NCI-H226 (cell line): ENCODE measurements at regions not wholly inside any gene's neighbourhood (a gene's known extent, or its start where the extent isn't known, plus 50 kb on each side); places are given as distances from the start of the nearest gene placed in this dataset.
A peak's percentile ranks its signal among the peaks of the same experiment; 100 is the strongest.

Source experiments
- DNase-seq: peaks from one replicate; pipeline ENCODE4 v3.0.0-alpha.2; 2015

DNA sequence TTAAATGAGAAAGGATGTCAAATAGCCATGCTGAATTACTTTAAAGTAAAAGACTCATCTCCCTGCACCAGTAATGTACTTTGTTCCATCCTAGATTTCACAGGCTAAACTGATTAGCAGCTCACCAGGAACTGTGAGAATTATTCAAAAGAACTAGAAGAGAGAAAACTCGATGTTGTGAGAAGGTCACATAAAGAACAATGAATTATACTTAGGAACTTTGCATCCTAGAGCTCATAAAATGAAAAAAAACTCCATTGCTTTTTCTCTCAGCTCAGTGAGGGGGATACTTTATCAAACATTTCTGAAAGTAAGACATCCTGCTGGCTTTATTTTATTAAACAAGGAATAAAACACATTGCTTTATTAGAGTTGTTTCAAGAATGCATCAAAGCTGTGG lies 278.5 kb downstream of the MRPL39 start:
- no peak for DNase-seq

DNA sequence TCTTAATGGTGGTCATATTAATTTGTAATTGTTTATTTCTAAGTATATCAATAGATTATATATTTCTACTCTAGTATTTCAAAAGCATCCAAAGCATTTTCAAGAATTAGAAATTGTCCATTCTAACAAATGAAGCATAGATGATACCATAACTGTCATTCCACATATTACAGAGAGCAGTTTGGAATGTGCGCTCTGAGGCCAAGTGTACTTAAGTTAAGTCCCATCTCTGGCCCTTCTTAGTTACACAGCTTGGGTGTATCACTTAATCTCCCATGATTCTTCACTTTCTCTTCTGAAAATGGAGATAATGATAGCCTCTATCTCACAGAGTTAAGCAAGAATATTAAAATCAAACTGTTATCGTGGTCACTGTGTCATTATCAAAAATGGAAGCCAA lies 281.1 kb downstream of the MRPL39 start:
- no peak for DNase-seq

DNA sequence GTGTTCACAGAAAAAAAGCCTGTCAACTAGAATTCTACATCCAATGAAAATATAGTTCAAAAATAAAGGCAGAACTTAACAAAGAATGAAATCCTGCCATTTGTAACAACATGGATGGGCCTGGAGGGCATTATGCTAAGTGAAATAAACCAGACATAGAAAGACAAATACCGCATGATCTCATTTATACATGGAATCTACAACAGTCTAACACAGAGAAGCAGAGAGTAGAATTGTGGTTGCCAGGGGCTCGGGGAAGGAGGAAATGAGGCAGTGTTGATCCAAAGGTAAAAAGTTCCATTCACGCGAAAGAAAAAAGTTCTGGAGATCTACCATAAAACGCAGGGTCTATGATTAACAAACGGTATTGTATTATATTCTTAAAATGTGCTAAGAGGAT lies 282.6 kb downstream of the MRPL39 start:
- no peak for DNase-seq

DNA sequence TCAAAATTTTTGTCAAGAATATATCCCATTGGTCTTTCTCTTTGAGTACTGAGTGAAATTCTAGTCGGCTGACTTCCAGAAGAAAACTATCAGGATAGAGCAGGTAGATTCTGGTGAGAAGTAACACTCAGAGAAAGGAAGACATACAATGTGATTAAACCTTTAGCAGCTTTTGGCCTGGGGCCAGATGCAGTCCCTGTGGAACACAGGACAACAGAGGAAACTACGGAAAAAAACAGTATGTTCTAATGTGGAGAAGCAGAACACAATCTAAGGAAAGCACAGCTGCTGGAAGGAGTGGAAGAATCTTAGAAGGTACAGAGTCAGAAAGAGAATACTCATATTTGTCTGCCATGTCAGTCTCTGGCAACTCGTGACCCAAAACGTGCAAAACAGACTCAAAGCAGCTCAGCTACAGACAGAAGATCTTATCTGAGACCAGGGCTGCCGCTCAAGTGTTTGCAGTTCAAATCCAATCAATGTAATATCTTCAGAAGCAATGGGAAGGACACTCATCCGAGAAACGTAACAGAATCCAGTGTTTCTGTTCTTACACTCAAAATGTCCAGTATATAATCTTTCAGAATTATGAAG lies 283.8 kb downstream of the MRPL39 start:
- no peak for DNase-seq

DNA sequence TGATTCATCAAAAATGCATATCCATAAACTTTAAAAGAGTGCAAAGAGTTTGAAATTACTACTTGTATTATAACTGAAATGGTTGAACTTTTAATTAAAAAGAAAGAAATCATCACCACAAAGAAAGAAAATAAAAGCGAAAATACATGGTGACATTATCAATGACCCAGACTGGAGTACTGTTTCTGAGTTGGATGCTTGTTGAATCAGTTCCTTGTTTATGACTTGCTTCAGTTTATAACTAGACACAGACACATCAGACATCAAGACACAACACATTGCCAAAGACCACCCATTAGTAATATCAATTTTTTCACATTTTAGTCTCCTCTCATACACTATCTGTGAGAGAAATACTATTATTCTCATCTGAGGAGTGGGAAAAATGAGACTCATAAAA lies 293.0 kb downstream of the MRPL39 start:
- no peak for DNase-seq

DNA sequence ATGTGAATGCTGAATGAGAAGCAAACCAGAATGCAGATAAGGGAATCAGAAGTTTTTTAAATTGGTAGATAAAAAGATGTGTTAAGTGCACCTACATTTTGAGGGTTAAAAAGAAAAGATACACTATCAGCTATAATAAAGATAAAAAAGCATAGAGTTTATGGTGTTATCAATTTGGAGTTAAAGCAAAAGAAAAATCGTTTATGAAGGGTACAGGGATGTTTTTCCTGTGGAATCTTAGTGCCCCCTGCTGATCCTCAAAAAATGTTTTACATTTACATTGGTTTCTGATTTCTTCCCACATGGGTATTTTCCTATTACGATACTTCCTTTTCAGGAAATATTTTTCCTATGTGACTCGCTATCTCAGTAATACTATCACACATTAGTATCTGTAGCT lies 293.5 kb downstream of the MRPL39 start:
- DNase-seq = peak; percentile 26

DNA sequence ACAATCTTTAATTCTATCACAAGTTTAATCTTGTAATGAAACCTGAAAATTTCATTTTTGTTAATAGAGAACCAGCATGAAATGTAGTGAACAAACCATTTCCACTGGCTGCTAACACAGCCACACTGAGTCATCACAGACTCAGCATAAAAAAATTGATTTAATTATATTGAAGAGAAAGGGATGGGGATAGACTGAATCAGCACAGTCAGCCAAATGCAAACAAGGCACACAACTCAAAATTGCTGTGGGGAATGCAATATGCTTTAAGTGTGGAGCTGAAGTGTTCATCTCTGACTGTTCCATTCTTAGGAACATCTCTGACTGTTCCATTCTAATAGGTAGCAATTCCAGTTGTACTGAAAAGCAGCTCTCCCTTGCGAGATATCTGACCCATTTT lies 299.8 kb downstream of the MRPL39 start:
- peak; percentile 12 for DNase-seq

DNA sequence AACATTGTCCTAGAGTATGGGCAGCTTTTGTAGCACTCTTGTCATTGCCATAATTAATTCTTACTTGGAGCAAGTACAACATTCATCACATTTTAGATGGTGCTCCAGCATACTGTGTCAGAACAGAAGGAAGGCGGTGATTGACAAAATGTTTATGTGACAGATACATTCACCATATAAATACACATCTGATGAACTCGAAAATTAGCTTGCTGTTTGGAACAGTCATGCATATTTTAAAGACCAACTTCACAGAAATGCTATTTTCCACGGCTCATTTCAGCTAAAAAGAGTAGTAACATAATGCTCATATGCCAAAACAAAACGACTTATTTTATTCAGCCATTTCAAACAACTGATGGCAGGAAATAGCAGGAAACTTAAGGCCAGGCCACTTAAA lies 302.7 kb downstream of the MRPL39 start:
- no peak for DNase-seq

DNA sequence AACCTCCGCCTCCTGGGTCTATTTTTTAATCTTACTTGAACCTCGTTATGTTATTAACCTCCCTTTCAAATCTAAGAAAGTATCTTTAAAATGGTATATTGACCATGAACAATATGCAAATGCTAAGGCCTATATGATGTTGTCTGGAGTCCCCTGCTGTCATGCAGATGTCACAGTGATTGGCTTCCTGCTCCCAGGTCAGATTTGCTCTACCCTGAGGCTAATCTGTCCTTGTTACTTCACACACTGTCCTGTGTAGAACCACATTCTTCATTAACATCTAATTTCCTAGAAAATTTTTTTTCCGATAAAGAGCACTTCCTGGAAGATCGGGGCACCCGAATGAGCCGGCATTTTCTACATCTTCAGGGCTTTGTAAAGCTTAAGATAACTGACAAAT lies 306.6 kb downstream of the MRPL39 start:
- DNase-seq = no peak

DNA sequence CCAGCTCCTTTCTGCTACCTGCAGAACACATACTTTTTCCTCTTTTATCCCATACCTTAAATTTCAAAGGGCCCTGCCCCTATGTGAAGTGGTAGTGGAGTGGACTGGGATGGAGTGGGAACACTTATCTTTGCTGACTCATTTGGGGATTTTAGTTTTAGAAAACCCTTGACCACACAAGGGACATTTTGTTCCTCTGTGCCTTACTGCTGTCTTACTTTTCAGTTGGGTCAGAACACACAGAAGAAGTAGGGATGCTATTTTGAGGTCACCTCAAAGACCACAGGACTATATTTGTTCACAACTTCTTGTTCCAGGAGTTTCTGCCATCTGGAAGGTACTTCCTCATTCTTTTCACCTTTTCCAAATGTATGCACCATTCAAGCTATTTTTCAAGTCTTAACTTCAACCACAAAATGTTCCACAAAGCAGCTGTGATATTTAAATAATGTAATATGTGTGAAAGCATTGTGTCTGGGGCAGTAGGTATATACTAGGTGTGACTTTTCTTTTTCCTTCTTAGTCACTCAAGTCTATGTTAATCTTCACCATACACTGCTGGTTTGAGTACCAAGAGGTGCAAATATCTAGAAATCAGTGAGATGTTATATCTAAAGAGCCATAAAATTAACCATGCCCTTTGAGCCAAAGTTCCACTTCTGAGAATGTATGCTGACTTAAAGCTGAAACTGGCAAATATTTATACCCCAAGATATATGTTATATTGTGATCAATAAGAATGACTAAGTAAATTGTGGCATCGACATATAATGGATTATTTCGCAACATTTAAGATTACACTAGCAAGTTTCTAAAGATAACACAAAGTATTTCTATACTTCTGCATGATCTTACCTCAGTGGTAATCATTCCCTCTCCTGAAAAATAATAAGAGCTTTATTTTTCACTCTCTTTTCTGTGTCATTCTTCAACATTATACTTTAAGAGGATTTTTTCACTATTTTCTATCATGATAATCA lies 308.5 kb downstream of the MRPL39 start:
- no peak for DNase-seq

DNA sequence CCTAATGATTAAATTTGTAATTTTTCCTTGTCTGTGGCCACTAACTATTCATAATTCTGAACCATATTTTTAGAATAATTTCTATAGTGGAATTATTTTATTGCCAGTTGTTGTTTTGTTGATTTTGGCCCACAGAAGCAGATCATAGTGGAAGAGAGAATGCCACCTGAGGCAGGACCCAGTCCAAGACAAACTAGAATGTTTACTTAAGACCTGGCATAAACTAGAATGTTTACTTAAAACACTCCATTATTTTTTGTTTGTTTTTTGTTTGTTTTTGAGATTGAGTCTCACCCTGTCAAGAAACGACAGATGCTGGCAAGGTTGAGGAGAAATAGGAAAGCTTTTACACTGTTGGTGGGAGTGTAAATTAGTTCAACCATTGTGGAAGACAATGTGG lies 310.2 kb downstream of the MRPL39 start:
- DNase-seq = no peak

DNA sequence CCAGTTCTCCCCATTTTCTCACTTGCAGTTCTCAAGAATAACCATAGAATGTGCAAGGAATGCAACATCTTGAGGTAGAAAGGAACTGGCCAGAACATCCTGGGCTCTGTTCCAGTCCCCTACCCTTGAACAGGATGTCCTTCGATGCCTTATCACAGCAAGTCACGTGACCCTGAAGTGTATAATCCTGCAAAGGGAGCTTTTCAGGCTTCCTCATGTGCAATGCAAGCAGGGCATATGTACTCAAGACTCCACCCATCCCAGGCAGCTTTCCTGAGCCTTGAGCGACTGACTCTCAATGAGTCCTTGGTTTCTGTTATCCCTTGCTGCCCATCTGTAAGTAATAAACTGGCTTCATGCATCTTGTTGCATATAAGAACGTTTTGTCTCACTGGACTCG lies 311.0 kb downstream of the MRPL39 start:
- DNase-seq = no peak

DNA sequence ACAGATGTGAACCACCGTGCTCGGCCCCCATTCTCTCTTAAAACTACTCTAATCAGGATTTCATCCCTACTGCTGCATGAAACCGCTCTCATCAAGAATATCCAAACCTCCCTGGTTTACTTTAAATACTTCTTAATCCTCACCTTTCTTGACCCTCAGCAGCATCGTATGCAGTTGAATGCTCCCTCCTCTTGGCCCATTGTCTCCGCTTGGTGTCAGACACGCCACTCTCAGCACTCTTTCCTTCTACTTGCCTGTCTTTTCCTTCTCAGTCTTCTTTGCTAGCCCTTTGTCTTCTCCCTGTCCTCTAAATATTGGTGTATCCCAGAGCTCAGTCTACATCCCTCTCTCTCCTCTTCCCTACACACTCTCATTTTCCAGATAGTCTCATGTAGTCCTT lies 314.9 kb downstream of the MRPL39 start:
- no peak for DNase-seq

DNA sequence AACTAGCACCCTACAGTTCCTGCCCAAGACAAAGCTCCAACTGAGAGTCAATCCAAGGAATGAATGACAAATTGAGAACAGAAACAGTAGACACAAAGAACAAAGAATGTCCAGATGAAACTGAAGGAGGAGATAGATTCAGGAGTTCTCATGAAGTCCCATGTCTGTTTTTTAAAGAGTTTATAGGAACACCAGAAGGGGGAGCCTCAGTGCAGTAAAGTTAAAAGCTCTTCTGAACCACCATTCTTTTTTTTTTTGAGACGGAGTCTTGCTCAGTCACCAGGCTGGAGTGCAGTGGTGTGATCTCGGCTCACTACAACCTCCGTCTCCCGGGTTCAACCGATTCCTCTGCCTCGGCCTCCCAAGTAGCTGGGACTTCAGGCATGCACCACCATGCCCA lies 323.6 kb downstream of the MRPL39 start:
- DNase-seq = no peak

DNA sequence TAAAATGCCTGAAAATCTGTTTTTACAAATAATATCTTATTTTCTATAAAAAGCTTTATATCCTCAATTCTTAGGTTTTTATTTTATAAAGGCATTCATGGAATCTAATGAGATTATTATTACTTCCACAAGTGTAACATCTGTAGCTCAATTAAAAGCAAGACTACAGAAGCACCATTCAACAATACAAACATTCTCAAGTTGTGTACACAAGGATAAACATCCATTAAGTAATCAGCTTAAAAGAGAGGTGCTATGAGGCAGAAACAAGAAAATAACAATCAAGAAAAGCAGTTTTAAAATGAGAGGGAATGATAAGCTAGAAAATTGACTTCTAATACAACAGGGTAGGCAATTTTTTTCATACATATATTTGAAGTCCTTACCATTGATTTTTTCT lies 326.1 kb downstream of the MRPL39 start:
- DNase-seq = no peak

DNA sequence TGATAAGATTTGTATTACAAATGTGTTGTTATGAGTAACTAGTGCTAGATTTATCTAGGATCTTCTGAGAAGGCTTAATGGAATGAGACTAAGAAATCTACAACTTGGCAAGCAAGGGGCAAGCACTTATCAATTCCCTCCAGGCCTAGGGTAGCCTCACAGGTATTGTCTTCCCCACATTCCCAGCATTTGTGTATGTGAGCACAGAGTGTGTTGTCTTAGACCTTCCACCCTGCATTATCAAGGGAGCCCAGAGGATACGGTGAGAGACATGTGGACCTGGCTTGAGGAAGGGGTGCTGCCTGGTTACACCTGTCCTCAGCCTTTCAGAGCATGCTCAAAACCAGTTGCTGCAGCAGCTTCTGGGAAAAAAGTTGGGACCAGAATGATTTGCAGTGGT lies 327.2 kb downstream of the MRPL39 start:
- DNase-seq = peak; percentile 65

DNA sequence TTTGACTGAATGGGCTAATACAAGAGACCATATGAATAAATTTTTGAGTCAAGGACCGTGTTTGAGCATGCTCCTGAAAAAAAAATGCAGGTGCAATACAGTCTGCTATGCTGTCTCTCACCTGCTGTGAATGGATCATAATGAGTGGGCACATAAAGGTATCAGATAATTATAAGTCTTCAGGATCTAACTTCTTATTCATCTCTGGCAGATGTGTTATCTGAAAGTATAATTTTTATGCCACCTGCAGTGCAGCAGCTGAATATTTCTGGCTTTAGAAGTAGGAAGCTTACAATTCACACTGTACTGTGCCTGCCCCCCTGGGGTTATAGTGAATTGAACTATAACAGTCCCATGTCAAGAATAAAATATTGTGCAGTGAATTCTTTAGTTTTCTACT lies 333.3 kb downstream of the MRPL39 start:
- no peak for DNase-seq

DNA sequence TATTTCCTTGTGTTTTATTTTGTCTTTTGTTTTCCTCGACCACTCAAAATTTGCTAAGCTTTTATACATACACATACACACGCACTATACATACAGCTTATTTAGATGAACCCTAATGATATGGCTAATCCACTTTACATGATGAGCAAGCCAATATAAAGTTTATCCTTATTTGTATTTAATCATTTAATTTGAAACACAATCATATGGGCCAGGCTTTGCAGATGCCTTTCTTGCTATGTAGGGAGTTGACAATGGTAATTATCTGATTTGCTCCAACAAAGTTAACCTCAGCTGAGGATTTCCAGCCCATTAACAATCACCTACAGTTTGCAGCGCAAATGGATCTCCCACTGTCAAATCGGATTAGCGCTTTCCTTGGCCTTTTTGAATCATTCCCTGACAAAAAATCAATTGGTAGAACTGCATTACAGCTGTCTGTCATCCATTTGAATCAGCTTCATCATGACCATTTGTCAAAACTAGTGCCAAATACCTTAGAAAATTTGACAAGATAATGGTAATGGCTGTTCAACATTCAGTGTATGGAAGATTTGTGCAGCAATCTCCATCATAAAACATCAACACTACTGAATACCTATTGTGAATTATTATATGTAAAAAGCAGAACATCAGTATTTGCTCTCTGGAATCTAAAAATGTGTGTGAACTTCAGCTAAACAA lies 352.6 kb downstream of the MRPL39 start:
- DNase-seq = no peak

DNA sequence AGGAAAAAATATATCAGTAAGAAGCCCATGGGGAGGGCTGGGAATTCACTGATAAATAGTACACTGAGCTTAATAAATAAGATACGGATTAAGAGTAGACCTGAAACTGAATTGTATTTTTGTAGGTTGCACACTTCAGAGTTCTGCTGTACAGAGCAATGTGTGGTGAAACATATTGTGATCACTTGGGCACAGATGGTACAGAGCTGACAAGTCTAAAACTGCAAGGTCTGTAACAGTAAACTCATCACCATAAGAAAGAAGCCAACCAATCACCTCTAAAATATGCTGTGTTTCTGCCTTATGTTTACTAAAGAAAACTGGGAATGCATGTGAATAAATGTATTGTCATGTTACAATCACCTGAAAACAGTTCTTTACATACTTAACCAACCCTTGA lies 360.7 kb downstream of the MRPL39 start:
- no peak for DNase-seq

DNA sequence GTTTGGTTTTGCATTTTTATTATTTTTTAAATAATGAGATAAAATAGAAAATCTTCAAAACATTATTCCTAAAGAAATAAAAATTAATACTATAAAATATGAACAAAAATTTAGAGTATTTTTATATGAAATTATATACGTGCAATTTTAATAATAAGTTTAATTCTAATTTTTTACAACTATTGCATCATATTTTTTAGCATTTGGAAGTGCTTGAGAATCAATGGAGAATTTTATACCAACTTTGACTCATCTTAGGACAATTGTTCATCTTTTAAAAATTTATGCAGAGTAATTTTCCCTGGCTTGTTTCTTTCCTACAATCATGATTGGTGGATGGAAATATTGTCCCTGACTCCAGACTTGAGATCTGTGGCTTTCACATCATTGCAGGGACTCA lies 362.5 kb downstream of the MRPL39 start:
- DNase-seq = no peak

DNA sequence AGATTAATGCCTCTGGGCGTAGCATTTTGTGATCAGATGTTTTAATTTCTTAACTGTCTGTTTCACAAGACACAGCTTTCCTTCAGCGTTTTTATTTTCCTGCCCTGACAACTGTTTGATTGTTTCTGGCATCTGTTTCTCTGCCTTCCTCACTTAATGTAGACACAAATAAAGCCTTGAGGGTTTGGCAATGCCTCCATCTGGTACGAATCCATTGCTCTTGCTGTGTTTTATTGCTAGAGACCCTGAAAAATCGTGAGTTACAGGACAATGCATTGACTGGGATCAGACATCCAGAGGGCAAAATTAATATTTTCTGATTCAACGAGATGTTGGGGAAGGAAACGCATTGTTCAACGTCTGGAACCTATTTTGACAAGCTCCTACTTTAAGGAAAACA lies 363.5 kb downstream of the MRPL39 start:
- no peak for DNase-seq

DNA sequence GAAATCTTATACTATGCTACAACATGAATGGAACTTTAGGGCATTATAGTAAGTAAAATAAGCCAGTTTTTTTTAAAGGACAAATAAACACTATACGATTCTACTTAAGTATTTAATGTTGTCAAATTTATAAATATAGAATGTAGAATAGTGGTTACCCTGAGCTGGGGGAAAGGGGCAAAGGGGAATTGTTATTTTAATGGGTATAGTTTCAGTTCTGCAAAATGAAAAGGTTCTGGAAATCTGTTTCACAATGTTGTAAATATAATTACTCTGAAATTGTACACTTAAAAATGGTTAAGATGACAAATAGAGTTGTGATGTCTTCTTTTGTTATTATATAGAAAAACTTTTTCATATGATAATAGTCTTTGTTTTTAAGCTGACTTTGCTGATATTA lies 366.3 kb downstream of the MRPL39 start:
- no peak for DNase-seq

DNA sequence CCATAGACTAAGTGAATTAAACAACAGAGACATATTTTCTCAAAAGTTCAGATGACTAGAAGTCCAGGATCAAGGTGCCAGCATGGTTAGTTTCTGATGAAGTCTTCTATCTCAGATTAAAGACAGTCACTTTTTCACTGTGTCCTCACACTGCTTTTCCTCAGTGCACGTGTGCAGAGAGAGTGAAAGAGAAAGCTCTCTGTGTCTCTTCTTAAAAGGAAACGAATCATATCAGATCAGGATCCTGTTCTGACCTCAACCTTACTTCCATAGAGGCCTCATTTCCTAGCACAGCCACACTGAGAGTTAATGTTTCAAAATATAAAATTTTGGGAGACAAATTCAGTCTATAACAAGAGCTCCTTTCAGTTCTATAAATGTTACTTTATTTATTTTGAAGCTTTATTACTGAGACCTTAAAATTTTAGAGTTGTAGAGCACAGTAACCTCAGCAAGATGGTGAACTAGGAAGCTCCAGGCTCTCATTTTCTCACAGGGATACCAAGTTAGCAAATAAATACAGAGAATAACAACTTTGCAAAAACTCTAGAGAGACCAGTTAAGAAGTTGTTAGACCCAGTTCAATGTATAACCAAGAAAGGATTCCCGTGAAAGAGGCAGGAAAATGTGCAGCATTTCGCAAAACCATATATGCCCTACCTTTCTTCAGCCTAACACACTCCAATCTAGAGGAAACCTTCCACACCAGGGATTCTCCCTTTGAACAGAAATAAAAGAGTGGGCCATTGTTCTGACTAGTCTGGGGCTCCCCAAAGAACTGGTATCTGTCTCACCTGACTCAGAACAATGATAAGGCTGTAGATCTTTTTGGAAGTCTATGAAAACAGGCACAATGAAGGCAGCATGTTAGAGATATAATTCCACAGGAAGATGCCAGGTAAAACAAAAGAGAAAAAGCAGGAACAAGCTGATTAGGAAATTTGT lies 372.2 kb downstream of the MRPL39 start:
- DNase-seq = no peak
